ENCODE measurements at regions not wholly inside any gene's neighbourhood (a gene's known extent, or its start where the extent isn't known, plus 50 kb on each side); places are given as distances from the start of the nearest gene placed in this dataset.

- TF ChIP-seq GATA3 (IDR thresholded peaks at IDR 0.05; ENCODE audit: low read depth, low read length) (no peak), GATA2 (IDR thresholded peaks at IDR 0.05; ENCODE audit: low read depth, low read length) (no peak)
These were observed 95.3 kb downstream of the SLC17A6 start for GRCh38 chr11:22433517-22433916.

- TF ChIP-seq GATA2 (IDR thresholded peaks at IDR 0.05; ENCODE audit: low read depth, low read length) (no peak), GATA3 (IDR thresholded peaks at IDR 0.05; ENCODE audit: low read depth, low read length) (no peak)
These were observed 94.9 kb downstream of the SLC17A6 start for GRCh38 chr11:22433094-22433455.

- TF ChIP-seq GATA3 (IDR thresholded peaks at IDR 0.05; ENCODE audit: low read depth, low read length) (no peak), GATA2 (IDR thresholded peaks at IDR 0.05; ENCODE audit: low read depth, low read length) (no peak)
These were observed 94.3 kb downstream of the SLC17A6 start for GRCh38 chr11:22432291-22433093.

- TF ChIP-seq GATA3 (IDR thresholded peaks at IDR 0.05; ENCODE audit: low read depth, low read length) (no peak), GATA2 (IDR thresholded peaks at IDR 0.05; ENCODE audit: low read depth, low read length) (no peak)
These were observed 92.9 kb downstream of the SLC17A6 start for GRCh38 chr11:22431106-22431505.

- no peak for TF ChIP-seq GATA3 (IDR thresholded peaks at IDR 0.05; ENCODE audit: low read depth, low read length)
- no peak for TF ChIP-seq GATA2 (IDR thresholded peaks at IDR 0.05; ENCODE audit: low read depth, low read length)
These were observed 92.5 kb downstream of the SLC17A6 start for GRCh38 chr11:22430639-22431038.

GRCh38 chr11:22430141-22430541, 92.0 kb downstream of the SLC17A6 start:
- TF ChIP-seq GATA3 (IDR thresholded peaks at IDR 0.05; ENCODE audit: low read depth, low read length) (no peak), GATA2 (IDR thresholded peaks at IDR 0.05; ENCODE audit: low read depth, low read length) (no peak)
